Tongue (tissue), 1 donor: ENCODE measurements at regions not wholly inside any gene's neighbourhood (a gene's known extent, or its start where the extent isn't known, plus 50 kb on each side); places are given as distances from the start of the nearest gene placed in this dataset.
"Not testable (repeated sequence)": the region's sequence is repeated elsewhere in the genome, so short reads cannot be mapped to it uniquely, and the experiment has no call there.

Source experiments
- DNase-seq: peaks from one replicate; pipeline ENCODE4 v3.0.0-alpha.2; 2015

GRCh38 chr3:196147116-196147515 lies 64.1 kb downstream of the ZDHHC19 start:
- no peak for DNase-seq

DNA sequence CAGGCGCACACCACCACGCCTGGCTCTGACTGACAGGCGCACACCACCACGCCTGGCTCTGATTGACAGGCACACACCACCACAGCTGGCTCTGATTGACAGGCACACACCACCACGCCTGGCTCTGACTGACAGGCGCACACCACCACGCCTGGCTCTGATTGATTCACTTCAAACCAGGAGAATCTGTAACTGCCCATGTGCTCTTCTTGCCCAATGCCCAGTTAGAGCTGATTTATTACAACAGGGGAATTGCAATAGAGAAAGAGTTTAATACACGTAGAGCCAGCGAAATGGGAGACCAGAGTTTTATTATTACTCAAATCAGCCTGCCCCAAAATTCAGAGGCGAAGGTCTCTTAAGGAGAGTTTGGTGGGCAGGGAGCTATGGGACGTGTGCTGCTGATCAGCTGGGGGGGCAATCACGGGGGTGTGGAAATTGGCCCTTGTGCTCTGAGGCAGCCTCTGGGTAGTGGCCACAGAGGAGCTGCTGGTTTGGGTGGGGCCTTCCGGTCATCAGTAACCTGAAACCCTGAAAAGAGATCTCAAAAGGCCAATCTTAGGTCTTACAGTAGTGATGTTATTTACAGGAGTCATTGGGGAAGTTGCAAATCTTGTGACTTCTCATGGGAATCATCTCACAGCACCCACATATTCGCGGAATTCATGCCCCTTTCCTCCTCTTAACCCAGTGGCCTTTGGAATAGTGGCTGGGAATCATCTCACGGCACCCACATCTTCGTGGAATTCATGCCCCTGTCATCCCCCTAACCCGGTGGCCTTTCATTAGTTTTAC lies 63.8 kb upstream of the TFRC start:
- no peak for DNase-seq

- no peak for DNase-seq
Measured at GRCh38 chr3:196144383-196145105, 62.7 kb upstream of the TFRC start.

DNA sequence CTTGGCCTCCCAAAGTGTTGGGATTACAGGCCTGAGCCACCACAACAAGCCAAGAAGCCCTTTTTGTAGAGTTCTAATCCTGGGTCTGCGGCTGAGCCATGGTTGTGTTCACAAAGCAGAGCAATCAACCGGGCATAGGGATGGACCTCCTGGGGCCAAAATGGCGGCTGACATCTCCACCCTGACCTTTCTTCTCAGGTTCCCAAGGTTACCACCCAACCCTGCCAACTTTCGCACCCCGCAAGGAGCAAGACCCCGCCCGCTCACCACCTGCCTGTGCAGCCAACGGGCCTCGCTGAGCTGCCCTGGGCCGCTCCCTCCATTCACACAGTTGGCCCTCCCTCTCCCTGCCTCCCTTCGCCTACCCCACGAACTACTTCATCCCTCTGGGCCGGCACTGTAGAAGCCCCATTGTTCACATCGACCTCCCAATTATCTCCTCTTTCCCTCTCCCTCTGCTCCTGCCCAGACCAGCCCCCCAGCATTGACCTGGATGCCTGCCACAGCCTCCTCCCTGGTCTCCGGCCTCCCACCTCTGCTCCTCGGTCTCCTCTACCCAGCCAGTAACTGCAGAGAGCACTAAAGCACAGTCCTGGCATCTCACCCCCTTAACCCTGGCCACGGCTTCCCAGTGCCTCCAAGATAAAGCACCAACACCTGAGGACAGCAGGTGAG lies 62.0 kb upstream of the TFRC start:
- no peak for DNase-seq

DNA sequence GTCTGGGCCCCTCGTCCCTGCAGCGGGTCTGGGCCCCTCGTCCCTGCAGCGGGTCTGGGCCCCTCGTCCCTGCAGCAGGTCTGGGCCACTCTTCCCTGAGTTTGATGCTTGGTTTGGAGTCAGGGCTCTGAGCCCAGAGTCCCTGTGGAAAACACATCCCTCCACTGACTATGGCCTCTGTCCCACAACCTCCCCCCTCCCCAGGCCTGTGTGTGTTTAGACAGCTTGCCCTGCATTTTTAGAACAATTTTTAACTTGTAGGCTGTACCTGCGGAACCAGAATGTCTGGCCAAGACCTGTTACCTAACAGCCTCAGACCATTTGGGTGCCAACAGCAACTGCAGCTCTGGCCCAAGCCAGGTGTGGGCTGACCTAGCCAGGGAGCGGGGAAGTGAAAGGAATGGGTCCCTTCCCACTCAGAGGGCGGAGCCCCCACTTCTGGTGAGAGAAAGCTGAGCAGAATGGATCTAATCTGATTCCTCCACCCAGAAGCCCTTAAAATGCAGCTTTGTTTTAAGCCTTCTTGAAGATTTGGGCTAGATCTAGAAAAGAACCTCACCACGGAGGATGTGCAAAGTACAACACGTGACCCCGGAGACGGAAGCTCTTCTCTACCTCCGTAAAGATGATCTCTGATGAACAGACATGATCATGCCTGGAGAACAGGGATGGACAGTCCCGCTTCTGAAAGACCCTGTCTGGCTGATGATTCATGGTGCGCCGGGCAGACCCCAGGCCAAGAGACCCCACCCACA lies 60.5 kb upstream of the TFRC start:
- DNase-seq: peak; percentile 52

DNA sequence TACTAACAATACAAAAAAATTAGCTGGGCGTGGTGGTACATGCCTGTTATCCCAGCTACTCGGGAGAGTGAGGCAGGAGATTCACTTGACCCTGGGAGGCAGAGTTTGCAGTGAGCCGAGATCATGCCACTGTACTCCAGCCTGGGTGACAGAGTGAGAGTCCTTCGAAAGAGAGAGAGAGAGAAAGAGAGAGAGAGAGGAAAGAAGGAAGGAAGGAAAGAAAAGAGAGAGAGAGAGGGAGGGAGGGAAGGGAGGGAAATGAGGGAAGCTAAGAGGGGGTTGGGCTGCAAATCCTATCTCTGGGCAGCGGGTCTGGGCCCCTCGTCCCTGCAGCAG lies 59.9 kb upstream of the TFRC start:
- no peak for DNase-seq

- no peak for DNase-seq
Measured at GRCh38 chr3:196141052-196141865, 59.4 kb upstream of the TFRC start.

DNA sequence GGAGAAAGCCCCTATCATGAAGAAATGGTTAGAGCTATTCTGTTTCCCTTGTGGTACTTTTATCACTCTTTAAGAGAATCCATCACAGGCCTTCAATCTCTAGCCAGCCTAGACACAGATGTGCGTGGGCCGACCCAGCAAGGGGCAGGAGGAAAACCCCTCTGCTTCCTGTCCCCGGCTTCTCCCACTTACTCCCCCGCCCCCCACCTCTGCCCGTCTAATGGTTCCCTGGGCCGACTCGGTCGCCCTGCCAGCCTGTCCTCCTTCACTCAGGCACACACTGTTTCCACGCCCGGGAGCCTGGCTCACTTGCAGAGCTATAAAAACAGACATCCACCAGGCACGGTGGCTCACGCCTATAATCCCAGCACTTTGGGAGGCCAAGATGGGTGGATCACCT lies 58.3 kb upstream of the TFRC start:
- DNase-seq: no peak

GRCh38 chr3:196139281-196139680 lies 57.4 kb upstream of the TFRC start:
- DNase-seq: no peak

DNA sequence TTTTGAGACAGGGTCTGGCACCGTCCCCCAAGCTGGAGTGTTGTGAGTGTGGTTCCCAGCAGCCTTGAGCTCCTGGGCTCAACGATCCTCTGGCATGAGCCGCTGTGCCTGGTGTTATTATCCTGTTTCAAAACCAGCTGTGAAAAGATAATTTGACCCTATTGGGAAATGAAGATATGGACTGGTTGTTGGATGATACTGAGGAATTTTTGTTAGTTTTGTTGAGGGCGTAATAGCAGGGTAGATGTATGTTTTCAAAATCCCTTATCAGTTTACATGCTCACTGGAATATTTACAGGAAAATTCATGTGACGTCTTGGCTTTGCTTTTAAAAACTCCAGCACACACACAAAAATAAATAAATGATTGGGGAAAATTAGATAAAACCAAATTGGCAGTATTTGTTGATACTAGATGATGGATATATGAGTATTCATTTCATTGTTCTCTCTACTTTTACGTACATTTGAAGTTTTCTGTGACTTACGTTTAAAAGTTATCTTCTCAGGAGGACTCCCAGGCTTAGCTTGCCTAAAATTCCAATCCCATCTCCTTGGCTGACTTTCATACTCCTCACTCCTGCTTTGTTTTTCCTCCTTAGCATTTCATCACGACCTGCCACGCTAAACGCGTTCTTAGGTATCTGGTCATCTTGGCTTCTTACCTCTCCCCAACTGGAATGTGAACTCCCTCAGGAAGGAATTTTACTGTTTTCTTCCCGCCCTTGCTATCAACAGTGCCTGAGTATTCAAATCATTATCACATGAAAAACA lies 56.8 kb upstream of the TFRC start:
- DNase-seq: no peak

- DNase-seq: not testable (repeated sequence)
Measured at GRCh38 chr3:196136640-196136989, 54.7 kb upstream of the TFRC start.

GRCh38 chr3:196135693-196136639 lies 54.1 kb upstream of the TFRC start:
- DNase-seq: peak; percentile 50

- DNase-seq: no peak
Measured at GRCh38 chr3:196134691-196135090, 52.8 kb upstream of the TFRC start.

- DNase-seq: not testable (repeated sequence)
Measured at GRCh38 chr3:196133869-196134268, 52.0 kb upstream of the TFRC start.

DNA sequence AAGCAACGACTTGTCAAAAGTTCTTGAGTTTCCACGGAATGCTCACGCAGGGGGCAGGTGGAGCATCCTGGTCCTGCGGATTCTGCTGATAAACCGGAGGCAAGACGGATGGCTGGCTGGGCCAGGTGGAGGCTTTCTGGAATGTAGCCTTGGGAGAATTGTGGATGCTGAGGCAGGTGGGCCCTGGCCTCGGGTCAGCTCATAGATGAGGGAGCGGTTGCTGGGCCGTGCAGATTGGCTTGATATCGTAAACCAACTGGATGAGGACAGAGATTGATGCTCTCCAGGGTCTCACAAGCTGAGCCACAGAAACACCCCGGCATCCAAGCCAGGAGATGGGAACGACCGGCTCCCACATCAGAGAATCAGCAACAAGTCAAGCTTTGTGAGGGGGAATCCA lies 50.0 kb upstream of the TFRC start:
- DNase-seq: no peak
